ENCODE measurements at regions not wholly inside any gene's neighbourhood (a gene's known extent, or its start where the extent isn't known, plus 50 kb on each side); places are given as distances from the start of the nearest gene placed in this dataset.

DNA sequence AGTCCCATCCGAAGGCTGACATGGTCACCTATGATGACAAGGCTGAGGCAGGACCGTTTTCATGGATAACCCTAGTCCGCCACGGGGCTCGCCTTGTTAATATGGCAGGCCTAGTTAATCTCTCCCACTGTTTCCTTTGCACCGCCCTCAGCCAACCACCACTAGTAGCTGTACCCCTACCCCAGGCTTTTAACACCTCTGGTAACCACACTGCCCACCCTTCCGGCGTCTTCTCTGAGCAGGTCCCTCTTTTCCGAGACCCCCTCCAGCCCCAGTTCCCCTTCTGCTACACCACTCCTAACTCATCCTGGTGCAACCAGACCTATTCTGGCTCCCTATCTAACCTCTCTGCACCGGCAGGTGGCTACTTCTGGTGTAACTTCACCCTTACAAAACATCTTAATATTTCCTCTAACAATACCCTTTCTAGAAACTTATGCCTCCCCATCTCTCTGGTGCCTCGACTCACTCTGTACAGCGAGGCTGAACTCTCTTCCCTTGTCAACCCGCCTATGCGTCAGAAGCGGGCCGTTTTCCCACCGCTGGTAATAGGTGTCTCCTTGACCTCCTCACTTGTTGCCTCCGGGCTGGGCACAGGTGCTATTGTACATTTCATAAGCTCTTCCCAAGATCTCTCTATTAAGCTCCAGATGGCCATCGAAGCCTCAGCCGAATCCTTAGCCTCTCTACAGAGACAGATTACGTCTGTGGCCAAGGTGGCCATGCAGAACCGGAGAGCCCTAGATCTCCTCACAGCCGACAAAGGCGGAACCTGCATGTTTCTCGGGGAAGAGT lies 964.4 kb downstream of the RPA4 start:
- FAIRE-seq, result no peak
- no peak for DNase-seq (ENCODE audit: insufficient read length, low spot score)
- TF ChIP-seq, protein P1, sequence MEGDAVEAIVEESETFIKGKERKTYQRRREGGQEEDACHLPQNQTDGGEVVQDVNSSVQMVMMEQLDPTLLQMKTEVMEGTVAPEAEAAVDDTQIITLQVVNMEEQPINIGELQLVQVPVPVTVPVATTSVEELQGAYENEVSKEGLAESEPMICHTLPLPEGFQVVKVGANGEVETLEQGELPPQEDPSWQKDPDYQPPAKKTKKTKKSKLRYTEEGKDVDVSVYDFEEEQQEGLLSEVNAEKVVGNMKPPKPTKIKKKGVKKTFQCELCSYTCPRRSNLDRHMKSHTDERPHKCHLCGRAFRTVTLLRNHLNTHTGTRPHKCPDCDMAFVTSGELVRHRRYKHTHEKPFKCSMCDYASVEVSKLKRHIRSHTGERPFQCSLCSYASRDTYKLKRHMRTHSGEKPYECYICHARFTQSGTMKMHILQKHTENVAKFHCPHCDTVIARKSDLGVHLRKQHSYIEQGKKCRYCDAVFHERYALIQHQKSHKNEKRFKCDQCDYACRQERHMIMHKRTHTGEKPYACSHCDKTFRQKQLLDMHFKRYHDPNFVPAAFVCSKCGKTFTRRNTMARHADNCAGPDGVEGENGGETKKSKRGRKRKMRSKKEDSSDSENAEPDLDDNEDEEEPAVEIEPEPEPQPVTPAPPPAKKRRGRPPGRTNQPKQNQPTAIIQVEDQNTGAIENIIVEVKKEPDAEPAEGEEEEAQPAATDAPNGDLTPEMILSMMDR (IDR thresholded peaks at IDR 0.05; ENCODE audit: insufficient read depth, missing control alignments), result no peak

DNA sequence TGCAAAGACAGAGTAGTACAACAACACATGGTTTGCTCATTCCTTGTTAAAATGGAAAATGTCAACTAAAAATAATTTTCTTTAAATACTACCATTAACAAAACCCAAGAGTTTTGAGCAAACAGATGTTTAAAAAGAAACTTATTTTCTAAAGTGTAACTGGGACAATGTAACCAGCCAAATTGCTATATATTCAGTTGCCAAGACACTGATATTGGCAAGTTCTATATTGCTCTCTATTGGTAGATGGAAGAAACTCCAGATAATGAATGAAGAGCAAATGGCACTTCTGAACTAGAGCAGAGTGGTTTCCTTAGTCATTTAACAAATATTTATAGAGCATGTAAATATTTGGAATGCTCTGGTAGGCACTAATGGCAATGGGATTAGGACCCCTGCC lies 966.2 kb downstream of the RPA4 start:
- FAIRE-seq (no peak), DNase-seq (ENCODE audit: insufficient read length, low spot score) (no peak)
- TF ChIP-seq, protein P1 (IDR thresholded peaks at IDR 0.05; ENCODE audit: insufficient read depth, missing control alignments), result no peak

DNA sequence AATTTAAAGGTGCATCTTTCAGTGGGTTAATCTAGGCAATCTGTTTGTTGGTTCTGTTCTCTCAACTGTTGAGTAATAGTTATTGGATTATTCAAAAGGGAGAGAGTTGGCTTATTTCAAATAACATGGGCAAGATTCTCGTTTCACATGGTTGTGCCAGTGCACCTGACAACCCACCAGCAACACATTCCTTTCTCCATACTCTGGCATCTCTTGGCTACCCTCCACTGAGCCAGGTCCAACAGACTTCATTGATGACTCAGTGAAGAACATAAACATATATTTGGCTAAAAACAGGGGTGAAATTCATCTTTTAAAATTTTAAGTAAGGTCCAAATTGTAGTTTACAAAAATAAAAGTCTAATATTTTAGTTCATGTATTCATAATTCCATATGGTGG lies 967.2 kb downstream of the RPA4 start:
- TF ChIP-seq, protein P1 (IDR thresholded peaks at IDR 0.05; ENCODE audit: insufficient read depth, missing control alignments), result no peak
- no peak for FAIRE-seq
- DNase-seq (ENCODE audit: insufficient read length, low spot score), result no peak

DNA sequence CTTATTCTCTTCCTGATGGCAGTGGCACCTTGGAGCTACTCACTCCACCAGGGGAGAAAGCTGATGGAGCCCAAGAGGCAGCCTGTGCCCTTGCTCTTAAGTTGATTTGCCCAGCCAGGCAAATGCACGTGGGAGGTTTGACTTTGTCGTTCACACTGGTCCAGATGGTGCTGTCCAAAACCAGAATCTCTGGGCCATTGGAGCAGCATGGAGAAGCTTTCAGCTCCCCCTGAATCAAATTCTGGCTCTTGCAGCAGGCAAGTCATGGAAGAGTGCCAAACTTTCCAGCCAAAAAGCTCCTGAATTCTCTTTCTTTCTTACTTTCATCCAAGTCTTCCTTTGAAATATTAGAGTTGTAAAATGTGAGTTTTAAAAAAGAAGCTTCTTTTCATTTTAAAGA lies 970.4 kb downstream of the RPA4 start:
- TF ChIP-seq, protein P1 (IDR thresholded peaks at IDR 0.05; ENCODE audit: insufficient read depth, missing control alignments), result no peak
- FAIRE-seq (no peak), DNase-seq (ENCODE audit: insufficient read length, low spot score) (no peak)

DNA sequence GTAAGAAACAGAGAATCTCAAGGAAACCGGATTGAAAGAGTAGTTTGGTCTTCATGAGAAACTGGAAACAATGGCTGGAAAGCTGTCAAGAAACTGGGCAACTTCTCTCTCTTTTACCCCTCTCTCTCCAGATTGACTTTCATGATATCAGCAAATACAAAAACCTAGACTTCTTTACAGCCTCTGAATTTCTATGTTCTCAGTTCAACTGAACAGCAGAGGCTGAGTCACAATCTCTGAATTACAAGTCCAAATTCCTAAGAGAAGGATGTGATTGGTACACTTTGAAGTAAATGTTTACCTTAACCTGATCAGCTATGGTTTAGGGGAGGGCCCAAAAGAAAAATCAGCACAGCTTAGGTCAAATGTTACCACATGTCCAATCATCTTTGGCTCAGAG lies 974.9 kb downstream of the RPA4 start:
- no peak for FAIRE-seq
- no peak for DNase-seq (ENCODE audit: insufficient read length, low spot score)
- TF ChIP-seq, protein P1 (IDR thresholded peaks at IDR 0.05; ENCODE audit: insufficient read depth, missing control alignments), result no peak

DNA sequence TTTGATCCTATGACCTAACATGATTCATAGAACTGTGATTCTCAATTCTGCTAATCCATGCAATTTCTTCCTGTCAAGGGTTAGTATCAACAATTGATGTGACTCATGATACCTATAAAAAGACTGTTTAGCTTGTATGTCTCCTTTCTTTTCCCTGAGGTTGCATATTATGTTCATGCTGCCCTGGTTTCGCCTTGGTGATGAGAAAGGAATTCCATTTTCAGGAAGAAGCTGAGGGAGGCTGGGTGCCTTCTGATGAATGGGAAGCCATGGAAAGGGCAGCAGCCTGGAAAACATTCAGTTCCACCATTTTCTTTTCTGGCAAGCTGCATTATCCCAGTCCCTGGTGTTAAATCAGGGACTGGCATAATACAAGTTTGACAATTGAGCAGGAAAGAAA lies 976.5 kb downstream of the RPA4 start:
- FAIRE-seq (no peak), DNase-seq (ENCODE audit: insufficient read length, low spot score) (no peak)
- TF ChIP-seq, protein P1 (IDR thresholded peaks at IDR 0.05; ENCODE audit: insufficient read depth, missing control alignments), result no peak

DNA sequence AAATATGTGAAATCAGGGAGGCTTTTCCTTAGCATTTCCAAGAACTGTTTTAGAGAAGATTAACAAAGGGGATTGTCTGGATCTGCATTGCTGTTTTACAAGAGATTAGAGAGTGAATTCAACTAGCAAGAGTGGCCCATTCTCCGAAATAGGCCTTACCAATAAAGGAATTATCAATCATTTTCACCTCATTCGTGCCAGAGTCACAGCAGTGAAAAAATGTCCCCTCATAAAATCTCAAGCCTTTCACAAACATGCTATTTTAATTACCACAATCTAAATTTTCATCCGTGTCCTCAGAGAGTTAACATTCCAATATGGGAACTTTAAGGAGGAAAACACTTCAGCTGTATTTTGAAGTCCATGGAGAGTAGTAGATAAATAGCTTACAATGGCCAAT lies 979.6 kb downstream of the RPA4 start:
- TF ChIP-seq, protein P1 (IDR thresholded peaks at IDR 0.05; ENCODE audit: insufficient read depth, missing control alignments), result no peak
- DNase-seq (ENCODE audit: insufficient read length, low spot score), result no peak
- no peak for FAIRE-seq
